Neural cell (in vitro differentiated cells): ENCODE measurements at regions not wholly inside any gene's neighbourhood (a gene's known extent, or its start where the extent isn't known, plus 50 kb on each side); places are given as distances from the start of the nearest gene placed in this dataset.

Experiments
- H2AFZ ChIP-seq: fragments of 200-600, 300-800 bp; sonication (generic), shearing (Covaris generic); 2 replicates; pipeline ENCODE4 v1.6.0; 2014; ENCODE audit warnings: low read depth, mild to moderate bottlenecking, antibody characterized with exemption, low read length, moderate library complexity
- H3F3A ChIP-seq: fragments of 200-600 bp; shearing (Covaris generic); 2 replicates; pipeline ENCODE4 v1.6.1; 2016; ENCODE audit warnings: mild to moderate bottlenecking, moderate library complexity, mixed read lengths, antibody characterized with exemption, low read length; ENCODE audit not compliant: insufficient read depth, poor library complexity, severe bottlenecking
- H3K27ac ChIP-seq: fragments of 200-600, 300-800 bp; sonication (generic), shearing (Covaris generic); 2 replicates; pipeline ENCODE4 v1.5.1; 2014; ENCODE audit warnings: mild to moderate bottlenecking, low read length, moderate library complexity
- H3K27me3 ChIP-seq: fragments of 300-800, 200-600 bp; sonication (generic), shearing (Covaris generic); 2 replicates; pipeline ENCODE4 v1.6.0; 2014; ENCODE audit warnings: mild to moderate bottlenecking, low read depth, low read length, moderate library complexity; ENCODE audit not compliant: insufficient read depth
- H3K36me3 ChIP-seq: fragments of 300-800, 200-600 bp; sonication (generic), shearing (Covaris generic); 2 replicates; pipeline ENCODE4 v1.5.1; 2014; ENCODE audit warnings: mild to moderate bottlenecking, antibody characterized with exemption, low read length, moderate library complexity; ENCODE audit not compliant: insufficient read depth
- H3K4me2 ChIP-seq: fragments of 300-800, 200-600 bp; sonication (generic), shearing (Covaris generic); 2 replicates; pipeline ENCODE4 v1.6.0; 2014; ENCODE audit warnings: mild to moderate bottlenecking, low read length
- H3K4me3 ChIP-seq: fragments of 300-800, 200-600 bp; sonication (generic), shearing (Covaris generic); 2 replicates; pipeline ENCODE4 v1.5.1; 2014; ENCODE audit warnings: mild to moderate bottlenecking, low read length, moderate library complexity
- H3K79me2 ChIP-seq: fragments of 200-600 bp; shearing (Covaris generic); replicated peaks from 2 replicates; pipeline ENCODE4 v1.6.0; 2014; ENCODE audit warnings: mild to moderate bottlenecking, low read length, moderate library complexity; ENCODE audit not compliant: insufficient read depth
- H3K9ac ChIP-seq: fragments of 300-800, 200-600 bp; sonication (generic), shearing (Covaris generic); 2 replicates; pipeline ENCODE4 v1.6.1; 2016; ENCODE audit warnings: mild to moderate bottlenecking, low read length, mixed read lengths
- H3K9me2 ChIP-seq: fragments of 200-600 bp; shearing (Covaris generic); 2 replicates; pipeline ENCODE4 v1.6.1; 2016; ENCODE audit warnings: mild to moderate bottlenecking, low read length, mixed read lengths; ENCODE audit not compliant: insufficient read depth
- H3K9me3 ChIP-seq: fragments of 200-600, 300-800 bp; sonication (generic), shearing (Covaris generic); 2 replicates; pipeline ENCODE4 v1.6.1; 2016; ENCODE audit warnings: mild to moderate bottlenecking, mixed run types, low read length, moderate library complexity, mixed read lengths
- H4K20me1 ChIP-seq: fragments of 200-600 bp; shearing (Covaris generic); 2 replicates; pipeline ENCODE4 v1.6.1; 2016; ENCODE audit warnings: mild to moderate bottlenecking, mixed run types; ENCODE audit not compliant: insufficient read depth
- CTCF ChIP-seq: fragments of 450-650 bp; IDR thresholded peaks from 2 replicates; pipeline ENCODE4 v1.5.1; 2014; ENCODE audit warnings: antibody characterized with exemption, mild to moderate bottlenecking, moderate library complexity; ENCODE audit not compliant: poor library complexity, severe bottlenecking
- EZH2 ChIP-seq: fragments of 200-600, 300-800 bp; shearing (Covaris generic), sonication (generic); IDR thresholded peaks from 2 replicates; pipeline ENCODE4 v1.6.1; 2014; ENCODE audit warnings: antibody characterized with exemption, low read length, borderline replicate concordance, mild to moderate bottlenecking; ENCODE audit not compliant: insufficient read depth, poor library complexity, severe bottlenecking
- MXI1 ChIP-seq: fragments of 450-650 bp; conservative IDR thresholded peaks from 2 replicates; pipeline ENCODE4 v1.6.1; 2014; ENCODE audit warnings: antibody characterized with exemption, mild to moderate bottlenecking; ENCODE audit not compliant: poor library complexity, severe bottlenecking
- POLR2AphosphoS5 ChIP-seq: IDR thresholded peaks from 2 replicates; pipeline ENCODE4 v1.6.1; 2012
- RAD21 ChIP-seq: fragments of 450-650 bp; conservative IDR thresholded peaks from 2 replicates; pipeline ENCODE4 v1.6.1; 2014; ENCODE audit warnings: antibody characterized with exemption, mild to moderate bottlenecking, moderate library complexity
- REST ChIP-seq: IDR thresholded peaks from 2 replicates; pipeline ENCODE4 v1.6.1; 2012; ENCODE audit warnings: borderline replicate concordance
- SMC3 ChIP-seq: fragments of 450-650 bp; conservative IDR thresholded peaks from 2 replicates; pipeline ENCODE4 v1.6.1; 2014; ENCODE audit warnings: antibody characterized with exemption, mild to moderate bottlenecking, moderate library complexity; ENCODE audit not compliant: poor library complexity

- Histone ChIP-seq H3K27ac (no peak overlapping the region), H2AFZ (no peak overlapping the region), H3F3A (no peaks in the 10 kb centered on the region), H3K4me2 (no peak overlapping the region), H3K36me3 (no peaks in the 10 kb centered on the region), H3K4me3 (no peak overlapping the region), H3K79me2 (no peaks in the 10 kb centered on the region), H3K9ac (no peak overlapping the region), H3K9me3 (no peaks in the 10 kb centered on the region), H3K27me3 (no peaks in the 10 kb centered on the region), H4K20me1 (no peaks in the 10 kb centered on the region), H3K9me2 (no peaks in the 10 kb centered on the region)
- TF ChIP-seq RAD21, result no peak
Observed at GRCh38 chr22:47757741-47758140, 995.3 kb downstream of the TBC1D22A start.

GRCh38 chr22:47750086-47750485 is 987.6 kb downstream of the TBC1D22A start:
- no peaks in the 10 kb centered on the region for H3K27me3 ChIP-seq
- H4K20me1 ChIP-seq, result no peaks in the 10 kb centered on the region

More at GRCh38 chr22:47750086-47750485, 987.6 kb downstream of the TBC1D22A start:
- H2AFZ ChIP-seq, result no peak overlapping the region
- H3K79me2 ChIP-seq, result no peaks in the 10 kb centered on the region
- H3F3A ChIP-seq, result no peaks in the 10 kb centered on the region
- TF ChIP-seq SMC3 (no peak), RAD21 (no peak), REST (no peak), CTCF (no peak), EZH2 (no peak), POLR2AphosphoS5 (no peak), MXI1 (no peak)
- no peak overlapping the region for H3K27ac ChIP-seq
- H3K4me2 ChIP-seq, result no peak overlapping the region
- no peaks in the 10 kb centered on the region for H3K9me2 ChIP-seq
- H3K4me3 ChIP-seq, result no peak overlapping the region
- no peaks in the 10 kb centered on the region for H3K36me3 ChIP-seq
- H3K9me3 ChIP-seq, result no peaks in the 10 kb centered on the region
- no peak overlapping the region for H3K9ac ChIP-seq
